Chondrocyte (in vitro differentiated cells): ENCODE measurements at regions not wholly inside any gene's neighbourhood (a gene's known extent, or its start where the extent isn't known, plus 50 kb on each side); places are given as distances from the start of the nearest gene placed in this dataset.
"Not testable (repeated sequence)": the region's sequence is repeated elsewhere in the genome, so short reads cannot be mapped to it uniquely, and the experiment has no call there.

ENCODE experiments used
- DNase-seq: peaks from one replicate; pipeline ENCODE4 v3.0.0; 2021; ENCODE audit warnings: mixed read lengths, low spot score
- H3K27ac Mint-ChIP-seq: one replicate; pipeline ENCODE4 v1.8.0; 2021; ENCODE audit warnings: mild to moderate bottlenecking, moderate library complexity, mixed read lengths; ENCODE audit not compliant: unreplicated experiment
- H3K27me3 Mint-ChIP-seq: 2 replicates; pipeline ENCODE4 v1.8.0; 2021; ENCODE audit warnings: low read depth, mixed read lengths
- H3K36me3 Mint-ChIP-seq: 2 replicates; pipeline ENCODE4 v1.8.0; 2021; ENCODE audit warnings: low read depth, mixed read lengths
- H3K4me1 Mint-ChIP-seq: 2 replicates; pipeline ENCODE4 v1.8.0; 2021; ENCODE audit warnings: low read depth, mild to moderate bottlenecking, mixed read lengths
- H3K4me3 Mint-ChIP-seq: one replicate; pipeline ENCODE4 v1.8.0; 2021; ENCODE audit warnings: mild to moderate bottlenecking, moderate library complexity, mixed read lengths; ENCODE audit not compliant: unreplicated experiment
- H3K9me3 Mint-ChIP-seq: 2 replicates; pipeline ENCODE4 v1.8.0; 2021; ENCODE audit warnings: low read depth, mixed read lengths
- CTCF ChIP-seq: fragments of 200-600 bp; sonication (generic); IDR thresholded peaks from 2 replicates; pipeline ENCODE4 v1.5.0; 2021; ENCODE audit warnings: antibody characterized with exemption, mild to moderate bottlenecking, moderate library complexity

DNA sequence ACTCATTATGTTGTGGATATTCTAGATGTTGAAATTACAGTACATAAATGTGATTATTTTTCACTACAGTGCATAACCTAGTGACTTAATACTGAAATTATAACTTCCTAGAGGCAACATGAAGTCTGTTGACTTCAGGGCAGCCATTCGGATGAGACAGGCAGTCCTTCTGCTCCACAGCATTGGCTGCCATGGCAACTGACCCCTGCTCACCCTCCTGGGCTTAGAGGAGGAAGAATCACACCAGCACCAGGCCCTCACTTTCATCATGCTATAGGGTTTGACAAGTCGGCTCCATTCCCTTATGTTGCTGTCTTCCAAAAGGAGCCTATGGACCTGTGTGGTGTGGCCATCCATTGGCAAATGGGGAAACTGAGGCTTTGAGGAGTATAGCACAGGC is 233.5 kb upstream of the TMEM132C start:
- no peak for TF ChIP-seq CTCF
- Mint-ChIP-seq H3K9me3 (no peaks in the 10 kb centered on the region), H3K27ac (no peak overlapping the region), H3K27me3 (peaks cover 40% of the 10 kb centered on the region), H3K4me3 (no peak overlapping the region), H3K4me1 (no peaks in the 10 kb centered on the region), H3K36me3 (no peaks in the 10 kb centered on the region)
- DNase-seq, result no peak

GRCh38 chr12:128040971-128041370 is 226.0 kb upstream of the TMEM132C start:
- Mint-ChIP-seq H3K9me3 (no peaks in the 10 kb centered on the region), H3K27ac (no peak overlapping the region)

GRCh38 chr12:128042283-128042682 is 224.7 kb upstream of the TMEM132C start:
- H3K9me3 Mint-ChIP-seq, DNase-seq, H3K4me3 Mint-ChIP-seq, H3K27ac Mint-ChIP-seq, H3K36me3 Mint-ChIP-seq, H3K4me1 Mint-ChIP-seq: not testable (repeated sequence)
- peaks cover 17% of the 10 kb centered on the region for H3K27me3 Mint-ChIP-seq

More at GRCh38 chr12:128040971-128041370, 226.0 kb upstream of the TMEM132C start:
- no peaks in the 10 kb centered on the region for H3K4me1 Mint-ChIP-seq
- H3K27me3 Mint-ChIP-seq, result peaks cover 25% of the 10 kb centered on the region
- H3K4me3 Mint-ChIP-seq, result no peak overlapping the region
- no peak for TF ChIP-seq CTCF
- H3K36me3 Mint-ChIP-seq, result no peaks in the 10 kb centered on the region
- no peak for DNase-seq

GRCh38 chr12:128042825-128043224 is 224.1 kb upstream of the TMEM132C start:
- H3K9me3 Mint-ChIP-seq, result no peaks in the 10 kb centered on the region
- no peaks in the 10 kb centered on the region for H3K36me3 Mint-ChIP-seq
- no peak for DNase-seq
- no peak overlapping the region for H3K27ac Mint-ChIP-seq
- H3K27me3 Mint-ChIP-seq, result peaks cover 16% of the 10 kb centered on the region
- H3K4me1 Mint-ChIP-seq, result no peaks in the 10 kb centered on the region
- no peak for TF ChIP-seq CTCF
- no peak overlapping the region for H3K4me3 Mint-ChIP-seq

GRCh38 chr12:128043317-128043716 is 223.7 kb upstream of the TMEM132C start:
- no peaks in the 10 kb centered on the region for H3K36me3 Mint-ChIP-seq
- H3K27ac Mint-ChIP-seq, result no peak overlapping the region
- no peak for DNase-seq
- H3K9me3 Mint-ChIP-seq, result no peaks in the 10 kb centered on the region
- peaks cover 17% of the 10 kb centered on the region for H3K27me3 Mint-ChIP-seq
- TF ChIP-seq CTCF, result no peak
- H3K4me1 Mint-ChIP-seq, result no peaks in the 10 kb centered on the region
- H3K4me3 Mint-ChIP-seq, result no peak overlapping the region

DNA sequence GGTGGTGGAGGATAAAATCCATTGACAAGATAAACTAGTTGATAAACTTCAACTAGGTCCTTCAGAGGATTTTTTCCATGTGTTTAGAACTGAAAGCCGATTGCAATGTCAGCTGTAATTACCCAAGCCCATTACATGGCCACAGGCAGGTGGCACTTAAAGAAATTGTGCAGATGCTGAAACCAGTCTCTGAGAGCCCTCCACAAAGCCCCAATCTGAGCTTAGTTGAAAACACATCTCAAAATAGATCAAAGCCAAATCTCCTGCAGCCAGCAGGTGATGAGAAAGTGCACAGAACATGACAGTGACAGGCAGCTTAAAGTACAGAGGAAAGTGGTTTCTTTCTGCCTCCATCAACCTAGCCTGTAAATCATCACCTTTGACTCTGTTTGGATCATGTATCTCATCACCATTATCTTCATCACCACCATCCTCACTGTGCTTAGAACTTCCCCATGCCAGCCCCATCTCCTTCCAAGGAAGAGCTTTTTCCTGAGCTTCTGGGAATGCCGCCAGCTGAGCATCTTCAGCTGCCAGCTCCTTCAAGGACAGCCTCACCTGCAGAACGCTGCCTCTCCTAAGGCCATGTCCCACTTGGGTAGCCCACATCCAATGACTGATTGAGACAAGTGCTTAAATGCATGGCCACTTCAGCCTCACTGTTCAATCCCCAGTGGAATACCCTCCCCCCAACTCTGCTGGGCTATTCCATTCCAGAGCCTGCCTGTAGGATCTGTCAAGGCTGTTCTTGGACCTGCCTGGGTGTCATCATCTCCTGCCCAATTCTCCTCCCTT is 219.5 kb upstream of the TMEM132C start:
- Mint-ChIP-seq H3K4me3 (no peak overlapping the region), H3K27me3 (peaks cover 26% of the 10 kb centered on the region), H3K36me3 (no peaks in the 10 kb centered on the region), H3K4me1 (no peaks in the 10 kb centered on the region), H3K9me3 (no peaks in the 10 kb centered on the region), H3K27ac (no peak overlapping the region)
- TF ChIP-seq CTCF, result no peak
- DNase-seq, result no peak
